Cardiac muscle cell (in vitro differentiated cells and primary cell): ENCODE measurements at regions not wholly inside any gene's neighbourhood (a gene's known extent, or its start where the extent isn't known, plus 50 kb on each side); places are given as distances from the start of the nearest gene placed in this dataset.
A peak's percentile ranks its signal among the peaks of the same experiment; 100 is the strongest.

Experiments used
- DNase-seq, 2 donors: peaks; one replicate each; pipeline versions ENCODE4 v3.0.0 to v3.0.0-alpha.2; 2010 to 2017; ENCODE audit warnings: low read depth in 1 of 2, low spot score in 1 of 2
- H3K27ac ChIP-seq: fragments of 200-600 bp; sonication (generic); 2 replicates; pipeline ENCODE4 v1.5.1; 2016
- H3K27me3 ChIP-seq: fragments of 200-600 bp; sonication (generic); 2 replicates; pipeline ENCODE4 v1.6.0; 2016; ENCODE audit warnings: control low read depth
- H3K36me3 ChIP-seq: fragments of 200-600 bp; sonication (generic); 2 replicates; pipeline ENCODE4 v1.5.1; 2016; ENCODE audit warnings: control low read depth
- H3K4me1 ChIP-seq: fragments of 200-600 bp; sonication (generic); 2 replicates; pipeline ENCODE4 v1.8.1; 2017; ENCODE audit warnings: low read depth, mild to moderate bottlenecking, mixed run types
- H3K4me3 ChIP-seq: fragments of 200-600 bp; sonication (generic); 2 replicates; pipeline ENCODE4 v1.5.1; 2016; ENCODE audit warnings: mild to moderate bottlenecking
- H3K9me3 ChIP-seq: fragments of 200-600 bp; sonication (generic); 2 replicates; pipeline ENCODE4 v1.5.1; 2017; ENCODE audit warnings: low read depth, mild to moderate bottlenecking, control low read depth
- CTCF ChIP-seq: IDR thresholded peaks from 2 replicates; pipeline ENCODE4 v1.5.1; 2012; ENCODE audit warnings: low read depth, mild to moderate bottlenecking, low read length

DNA sequence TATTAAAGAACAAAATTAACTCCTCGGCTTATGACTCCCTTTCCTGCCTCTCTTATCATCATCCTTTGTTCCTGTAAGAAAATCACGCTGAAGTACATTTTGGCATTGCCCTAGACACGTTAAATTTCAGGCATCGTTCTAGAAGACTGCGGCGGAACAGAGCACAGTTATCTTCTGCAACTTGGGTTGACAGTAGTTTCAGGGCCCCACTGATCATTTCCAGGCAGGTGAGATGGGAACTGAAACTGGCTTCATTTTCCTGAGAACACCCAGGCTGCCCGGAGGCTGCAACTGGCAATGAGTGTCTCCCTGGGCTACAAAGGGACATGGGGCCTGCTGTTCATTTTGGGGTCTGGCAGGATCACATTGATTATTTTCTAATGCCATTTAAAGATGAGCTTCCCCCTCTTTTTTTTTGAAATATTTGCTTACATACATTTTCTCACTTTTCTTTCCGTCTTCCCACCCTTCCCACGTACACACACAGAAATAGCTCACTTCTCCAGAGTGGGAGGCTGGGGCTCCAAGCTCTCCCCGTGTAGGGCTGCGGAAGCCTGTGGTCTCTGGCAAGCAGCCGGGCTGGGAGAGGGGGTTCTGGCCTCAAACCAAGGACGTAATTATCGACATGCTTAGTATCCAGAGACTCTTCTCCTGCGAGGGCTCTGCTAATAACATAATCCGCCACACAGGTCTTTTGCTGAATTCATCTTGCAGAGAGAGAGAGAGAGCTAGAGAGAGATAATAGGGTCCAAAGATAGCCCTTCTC, 267.4 kb downstream of the ABHD5 start:
- H3K36me3 ChIP-seq = no peaks in the 10 kb centered on the region
- H3K27me3 ChIP-seq = peaks cover 9% of the 10 kb centered on the region
- no peaks in the 10 kb centered on the region for H3K9me3 ChIP-seq
- DNase-seq = peak in 1 of 2 donors; percentile 35
- no peak overlapping the region for H3K27ac ChIP-seq
- no peak for TF ChIP-seq CTCF
- peaks cover 17% of the 10 kb centered on the region for H3K4me1 ChIP-seq
- no peak overlapping the region for H3K4me3 ChIP-seq

DNA sequence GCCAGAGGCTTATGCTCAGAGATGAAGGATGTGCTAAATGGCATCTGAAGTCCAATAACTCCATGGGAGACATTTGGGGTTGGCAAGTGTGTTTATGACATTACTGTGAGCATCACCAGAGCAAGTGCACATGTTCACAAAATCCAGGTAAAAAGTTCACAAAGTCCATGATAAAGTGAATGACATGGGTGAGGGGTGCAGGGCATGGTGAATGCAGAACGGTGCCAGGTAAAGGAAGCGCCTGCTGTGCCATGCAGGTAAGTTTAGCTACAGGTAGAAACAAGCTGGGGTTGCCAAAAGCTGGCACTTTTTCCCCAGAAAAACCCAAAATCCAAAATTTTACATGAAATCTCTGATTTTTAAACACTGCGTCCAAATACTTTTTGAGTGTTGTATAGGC, 268.2 kb downstream of the ABHD5 start:
- Histone ChIP-seq H3K9me3 (no peaks in the 10 kb centered on the region), H3K27me3 (peaks cover 9% of the 10 kb centered on the region), H3K4me3 (no peak overlapping the region), H3K4me1 (peaks cover 17% of the 10 kb centered on the region), H3K36me3 (no peaks in the 10 kb centered on the region), H3K27ac (no peak overlapping the region)
- DNase-seq = no peak
- no peak for TF ChIP-seq CTCF

GRCh38 chr3:43959498-43960447, 269.0 kb downstream of the ABHD5 start:
- no peak for DNase-seq
- TF ChIP-seq CTCF = no peak
- Histone ChIP-seq H3K4me1 (peaks cover 17% of the 10 kb centered on the region), H3K4me3 (no peak overlapping the region), H3K9me3 (no peaks in the 10 kb centered on the region), H3K27ac (no peak overlapping the region), H3K36me3 (no peaks in the 10 kb centered on the region), H3K27me3 (peaks cover 9% of the 10 kb centered on the region)

DNA sequence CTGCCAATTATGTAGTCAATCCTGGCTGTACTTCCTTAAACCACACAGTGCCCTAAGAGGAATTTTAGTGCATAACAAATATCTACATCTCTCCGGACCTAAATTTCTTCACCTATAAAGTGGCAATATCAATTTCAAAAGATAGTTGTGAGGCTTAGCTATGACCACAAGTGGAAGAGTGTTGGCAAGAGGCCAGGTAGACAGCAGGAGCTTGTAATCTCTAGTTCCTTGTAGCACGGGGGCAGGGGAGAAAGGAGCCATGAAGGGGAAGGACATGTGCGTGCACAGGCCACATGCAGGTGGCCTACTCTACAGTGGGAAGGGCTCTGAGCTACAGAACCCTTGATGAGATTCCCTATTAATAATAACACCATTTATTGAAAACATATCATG, 269.7 kb downstream of the ABHD5 start:
- H3K4me3 ChIP-seq = no peak overlapping the region
- H3K36me3 ChIP-seq = no peaks in the 10 kb centered on the region
- peak; percentile 38 to 72 for DNase-seq
- no peak overlapping the region for H3K27ac ChIP-seq
- no peaks in the 10 kb centered on the region for H3K9me3 ChIP-seq
- H3K4me1 ChIP-seq = peaks cover 17% of the 10 kb centered on the region
- peaks cover 5% of the 10 kb centered on the region for H3K27me3 ChIP-seq
- no peak for TF ChIP-seq CTCF

- H3K27ac ChIP-seq = no peak overlapping the region
- no peak overlapping the region for H3K4me3 ChIP-seq
- peaks cover 25% of the 10 kb centered on the region for H3K4me1 ChIP-seq
- no peak for DNase-seq
- no peaks in the 10 kb centered on the region for H3K9me3 ChIP-seq
- H3K27me3 ChIP-seq = no peaks in the 10 kb centered on the region
- H3K36me3 ChIP-seq = no peaks in the 10 kb centered on the region
- no peak for TF ChIP-seq CTCF
Measured at GRCh38 chr3:43962043-43962442, 271.3 kb downstream of the ABHD5 start.
